ENCODE measurements at regions not wholly inside any gene's neighbourhood (a gene's known extent, or its start where the extent isn't known, plus 50 kb on each side); places are given as distances from the start of the nearest gene placed in this dataset.

GRCh38 chr11:69416762-69417698, 64.4 kb upstream of the LINC01488 start:
- DNase-seq: no peak

- no peak for DNase-seq
Measured at GRCh38 chr11:69417699-69418085, 63.8 kb upstream of the LINC01488 start.

- DNase-seq: no peak
Measured at GRCh38 chr11:69418576-69419296, 62.7 kb upstream of the LINC01488 start.

GRCh38 chr11:69419662-69420395, 61.6 kb upstream of the LINC01488 start:
- no peak for DNase-seq

- no peak for DNase-seq
Measured at GRCh38 chr11:69422645-69423044, 58.8 kb upstream of the LINC01488 start.

- no peak for DNase-seq
Measured at GRCh38 chr11:69423181-69423580, 58.3 kb upstream of the LINC01488 start.

GRCh38 chr11:69423611-69424385, 57.7 kb upstream of the LINC01488 start:
- DNase-seq: no peak

- DNase-seq: no peak
Measured at GRCh38 chr11:69424748-69425147, 56.7 kb upstream of the LINC01488 start.

GRCh38 chr11:69425444-69425843, 56.0 kb upstream of the LINC01488 start:
- no peak for DNase-seq

- DNase-seq: no peak
Measured at GRCh38 chr11:69425895-69426544, 55.4 kb upstream of the LINC01488 start.

GRCh38 chr11:69427337-69427736, 54.1 kb upstream of the LINC01488 start:
- no peak for DNase-seq

- DNase-seq: no peak
Measured at GRCh38 chr11:69427906-69428880, 53.3 kb upstream of the LINC01488 start.

GRCh38 chr11:69429716-69430491, 51.6 kb upstream of the LINC01488 start:
- DNase-seq: no peak

GRCh38 chr11:69430566-69430965, 50.9 kb upstream of the LINC01488 start:
- no peak for DNase-seq

- no peak for DNase-seq
Measured at GRCh38 chr11:69431136-69431535, 50.3 kb upstream of the LINC01488 start.
